GM10248 (cell line): ENCODE measurements at regions not wholly inside any gene's neighbourhood (a gene's known extent, or its start where the extent isn't known, plus 50 kb on each side); places are given as distances from the start of the nearest gene placed in this dataset.

Experiments used
- CTCF ChIA-PET: fragments of 300-600 bp; sonication (Branson Sonifier 250); formaldehyde crosslinking; extraction: SDS; loops from one replicate; lab custom pipeline; 2021; ENCODE audit warnings: antibody characterized with exemption; lab: Yijun Ruan, JAX
- POLR2A ChIA-PET: fragments of 350-650 bp; sonication (Branson Sonifier 250); formaldehyde crosslinking; extraction: SDS; loops from one replicate; lab custom pipeline; 2020; ENCODE audit warnings: antibody characterized with exemption; lab: Yijun Ruan, JAX
- DNase-seq: peaks from one replicate; pipeline ENCODE4 v3.0.0; 2012; ENCODE audit errors: extremely low spot score
- TF ChIP-seq, protein P1 (sequence below): IDR thresholded peaks from 2 replicates; pipeline ENCODE4 v1.5.1; 2012; ENCODE audit warnings: mild to moderate bottlenecking, low read depth; ENCODE audit errors: extremely low read depth, missing control alignments, control extremely low read depth

DNA sequence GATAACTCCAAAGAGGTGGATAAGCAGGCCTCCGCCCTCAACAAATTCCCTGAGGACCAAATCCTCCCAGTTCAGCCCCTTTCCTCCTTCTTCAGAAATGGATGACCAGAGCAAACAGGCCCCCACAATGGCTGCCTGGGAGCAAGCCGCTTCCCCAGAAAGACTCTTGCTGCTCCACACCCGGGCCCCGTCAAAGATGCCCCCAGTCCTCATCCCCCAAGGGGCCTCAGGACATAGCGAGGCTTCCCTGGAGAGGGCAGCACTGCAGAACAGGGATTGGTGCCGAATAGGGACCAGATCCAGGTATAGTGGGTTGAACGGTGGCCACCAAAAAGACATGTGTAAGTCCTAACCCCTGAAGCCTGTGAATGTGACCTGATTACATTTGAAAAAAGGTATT is 502.3 kb downstream of the SHQ1 start:
- TF ChIP-seq, protein P1, sequence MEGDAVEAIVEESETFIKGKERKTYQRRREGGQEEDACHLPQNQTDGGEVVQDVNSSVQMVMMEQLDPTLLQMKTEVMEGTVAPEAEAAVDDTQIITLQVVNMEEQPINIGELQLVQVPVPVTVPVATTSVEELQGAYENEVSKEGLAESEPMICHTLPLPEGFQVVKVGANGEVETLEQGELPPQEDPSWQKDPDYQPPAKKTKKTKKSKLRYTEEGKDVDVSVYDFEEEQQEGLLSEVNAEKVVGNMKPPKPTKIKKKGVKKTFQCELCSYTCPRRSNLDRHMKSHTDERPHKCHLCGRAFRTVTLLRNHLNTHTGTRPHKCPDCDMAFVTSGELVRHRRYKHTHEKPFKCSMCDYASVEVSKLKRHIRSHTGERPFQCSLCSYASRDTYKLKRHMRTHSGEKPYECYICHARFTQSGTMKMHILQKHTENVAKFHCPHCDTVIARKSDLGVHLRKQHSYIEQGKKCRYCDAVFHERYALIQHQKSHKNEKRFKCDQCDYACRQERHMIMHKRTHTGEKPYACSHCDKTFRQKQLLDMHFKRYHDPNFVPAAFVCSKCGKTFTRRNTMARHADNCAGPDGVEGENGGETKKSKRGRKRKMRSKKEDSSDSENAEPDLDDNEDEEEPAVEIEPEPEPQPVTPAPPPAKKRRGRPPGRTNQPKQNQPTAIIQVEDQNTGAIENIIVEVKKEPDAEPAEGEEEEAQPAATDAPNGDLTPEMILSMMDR, result no peak
- DNase-seq, result no peak
- CTCF ChIA-PET, result interaction anchor here (1.4 kb wide), 1 partner anchor 9 kb away, joined by 4 read pairs; no protein-coding TSS in a partner anchor
- POLR2A ChIA-PET, result no interaction called here

- ChIA-PET CTCF (interaction anchor here (1.0 to 1.4 kb wide), 2 partner anchors 10 to 473 kb away, joined by 3 to 4 read pairs; no protein-coding TSS in a partner anchor), POLR2A (no interaction called here)
- DNase-seq, result no peak
- TF ChIP-seq, protein P1, result no peak
These were observed 502.9 kb downstream of the SHQ1 start for GRCh38 chr3:72345237-72345878.

GRCh38 chr3:72344647-72345046 is 503.6 kb downstream of the SHQ1 start:
- POLR2A ChIA-PET, result no interaction called here
- TF ChIP-seq, protein P1, result no peak
- CTCF ChIA-PET, result interaction anchor here (1.0 to 1.4 kb wide), 2 partner anchors 11 to 474 kb away, joined by 3 to 4 read pairs; no protein-coding TSS in a partner anchor
- DNase-seq, result no peak

DNA sequence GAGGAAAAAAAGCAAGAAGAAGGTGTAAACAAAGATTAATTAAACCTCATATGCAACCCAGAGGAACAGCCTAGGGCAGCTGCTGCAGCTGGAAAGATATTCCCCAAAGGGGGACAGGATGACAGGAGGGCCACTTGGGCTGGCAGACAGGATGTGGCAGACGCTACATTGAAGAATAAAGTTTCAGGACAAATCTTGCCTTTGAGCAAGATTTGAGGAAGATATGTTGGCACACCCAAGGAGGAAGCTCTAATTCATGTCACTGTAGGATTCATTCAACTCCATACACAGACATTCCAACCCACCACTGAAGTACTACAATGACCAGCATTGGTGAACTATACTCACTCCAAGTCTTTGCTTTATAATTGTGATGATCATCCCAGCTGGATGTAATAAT is 504.0 kb downstream of the SHQ1 start:
- no peak for DNase-seq
- ChIA-PET CTCF (no interaction called here), POLR2A (no interaction called here)
- TF ChIP-seq, protein P1, result no peak

DNA sequence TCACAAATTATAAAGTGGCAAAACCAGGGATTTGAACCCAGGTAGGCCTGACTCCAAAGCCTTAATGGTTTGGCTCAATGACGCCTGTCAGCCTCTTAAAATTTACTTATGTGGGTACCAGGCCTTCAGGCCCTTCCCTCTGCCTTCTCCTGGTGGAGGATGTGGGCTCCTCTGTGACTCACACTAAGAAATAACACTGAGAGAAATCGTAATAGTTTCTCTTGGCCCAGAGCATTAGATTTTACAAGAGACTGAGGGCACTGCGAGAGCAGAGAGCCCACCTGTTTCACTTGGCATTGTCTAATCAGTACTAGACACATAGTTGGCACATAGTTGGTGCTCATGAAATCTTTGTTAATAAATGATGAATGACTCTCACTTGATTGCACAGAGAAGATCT is 505.2 kb downstream of the SHQ1 start:
- ChIA-PET POLR2A (no interaction called here), CTCF (no interaction called here)
- TF ChIP-seq, protein P1, result no peak
- DNase-seq, result no peak

- TF ChIP-seq, protein P1, result no peak
- POLR2A ChIA-PET, result no interaction called here
- CTCF ChIA-PET, result interaction anchor here (1.2 kb wide), 1 partner anchor 9 kb away, joined by 5 read pairs; no protein-coding TSS in a partner anchor
- DNase-seq, result no peak
These were observed 505.8 kb downstream of the SHQ1 start for GRCh38 chr3:72342450-72342849.
